Upper lobe of left lung (tissue), 6 donors: ENCODE measurements at regions not wholly inside any gene's neighbourhood (a gene's known extent, or its start where the extent isn't known, plus 50 kb on each side); places are given as distances from the start of the nearest gene placed in this dataset.

Source experiments
- ATAC-seq, 2 donors: fragments of 200-7000 bp; cut with Tn5 transposase; one replicate each; pipeline ENCODE4 v1.9.1; 2022; ENCODE audit warnings: mild to moderate bottlenecking in 2 of 2, moderate library complexity in 2 of 2; ENCODE audit not compliant: low FRiP score in 2 of 2
- DNase-seq, 2 donors: peaks; one replicate each; pipeline ENCODE4 v3.0.0-alpha.2; 2019 to 2020
- H3K27ac ChIP-seq, 4 donors: fragments of 200-600 bp; sonication (generic); one replicate each; pipeline ENCODE4 v1.5.1; 2016 to 2019
- H3K27me3 ChIP-seq, 4 donors: fragments of 200-600 bp; sonication (generic); one replicate each; pipeline ENCODE4 v1.5.1; 2017 to 2019
- H3K36me3 ChIP-seq, 4 donors: fragments of 200-600 bp; sonication (generic); one replicate each; pipeline ENCODE4 v1.5.1; 2016 to 2019
- H3K4me1 ChIP-seq, 4 donors: fragments of 200-600 bp; sonication (generic); one replicate each; pipeline ENCODE4 v1.5.1; 2018 to 2019
- H3K4me3 ChIP-seq, 4 donors: fragments of 200-600 bp; sonication (generic); one replicate each; pipeline ENCODE4 v1.5.1; 2017 to 2019; ENCODE audit warnings: mild to moderate bottlenecking in 2 of 4, moderate library complexity in 1 of 4
- H3K9me3 ChIP-seq, 4 donors: fragments of 200-600 bp; sonication (generic); one replicate each; pipeline ENCODE4 v1.5.1; 2018 to 2019
- CTCF ChIP-seq, 6 experiments: fragments of 450-650 bp in 4 of 6; fragments of 200-600 bp in 2 of 6; sonication (generic) in 2 of 6; IDR thresholded peaks; one replicate each; pipeline ENCODE4 v1.5.1; 2016 to 2019; ENCODE audit warnings: antibody characterized with exemption in 6 of 6
- EP300 ChIP-seq, 4 donors: sonication (generic); formaldehyde crosslinking; IDR thresholded peaks; one replicate each; pipeline ENCODE4 v1.5.1; 2017; ENCODE audit warnings: antibody characterized with exemption in 4 of 4, control low read depth in 2 of 4
- POLR2A ChIP-seq, 4 donors: fragments of 450-650 bp; IDR thresholded peaks; one replicate each; pipeline ENCODE4 v1.5.1; 2016 to 2017; ENCODE audit warnings: antibody characterized with exemption in 4 of 4, mild to moderate bottlenecking in 2 of 4
- POLR2AphosphoS5 ChIP-seq, 2 donors: sonication (generic); formaldehyde crosslinking; IDR thresholded peaks; one replicate each; pipeline ENCODE4 v1.5.1; 2017; ENCODE audit warnings: antibody characterized with exemption in 2 of 2
- WGBS, 2 donors: methylation state at CpG; one replicate each; pipeline ENCODE4 v1.1.5; 2017 to 2018; 5-methylcytosine and 5-hydroxymethylcytosine counted together
- donor health status: DM: no; HTN: no; CAD: no; lungs with moderate emphysema.
- donor health status: DM: no; HTN: yes; CAD: no; lungs with severe emphysema.

- H3K4me1 ChIP-seq: no peaks in the 10 kb centered on the region
- H3K27me3 ChIP-seq: no peaks in the 10 kb centered on the region
- no peaks in the 10 kb centered on the region for H3K36me3 ChIP-seq
- H3K4me3 ChIP-seq: no peak overlapping the region
- TF ChIP-seq CTCF (IDR thresholded peaks at IDR 0.05) (no peak), EP300 (IDR thresholded peaks at IDR 0.05) (no peak), POLR2A (IDR thresholded peaks at IDR 0.05) (no peak), POLR2AphosphoS5 (IDR thresholded peaks at IDR 0.05) (no peak)
- H3K9me3 ChIP-seq: no peaks in the 10 kb centered on the region
- no peak overlapping the region for H3K27ac ChIP-seq
- no peak for DNase-seq
- 89 to 100% methylated on average over 1 of the region's 1 CpG for WGBS, 2 donors
- no peak for ATAC-seq
Measured at GRCh38 chr18:28740575-28740974, 563.6 kb upstream of the CDH2 start.

DNA sequence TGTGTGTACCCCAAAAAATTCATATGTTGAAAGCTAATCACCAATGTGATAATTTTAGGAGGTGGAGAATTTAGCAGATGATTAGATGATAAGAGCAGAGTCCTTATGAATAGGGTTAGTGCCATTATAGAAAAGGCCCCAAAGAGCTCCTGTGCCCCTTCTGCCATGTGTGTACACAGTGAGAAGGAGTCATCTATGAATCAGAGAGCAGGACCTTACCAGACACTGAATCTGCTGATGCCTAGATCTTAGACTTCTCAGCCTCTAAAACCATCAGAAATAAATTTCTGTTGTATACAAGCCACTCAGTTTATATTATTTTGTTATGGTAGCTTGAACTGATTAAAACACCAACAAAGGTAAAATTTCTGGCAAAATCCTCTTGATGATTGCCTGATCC, 560.0 kb upstream of the CDH2 start:
- ATAC-seq (no peak), DNase-seq (no peak)
- Histone ChIP-seq H3K27ac (no peak overlapping the region), H3K4me3 (no peak overlapping the region), H3K9me3 (no peaks in the 10 kb centered on the region), H3K27me3 (no peaks in the 10 kb centered on the region), H3K36me3 (no peaks in the 10 kb centered on the region), H3K4me1 (no peaks in the 10 kb centered on the region)
- TF ChIP-seq EP300 (IDR thresholded peaks at IDR 0.05) (no peak), CTCF (IDR thresholded peaks at IDR 0.05) (no peak), POLR2A (IDR thresholded peaks at IDR 0.05) (no peak), POLR2AphosphoS5 (IDR thresholded peaks at IDR 0.05) (no peak)

- Histone ChIP-seq H3K36me3 (no peaks in the 10 kb centered on the region), H3K4me1 (no peaks in the 10 kb centered on the region), H3K9me3 (no peaks in the 10 kb centered on the region), H3K27ac (no peak overlapping the region), H3K27me3 (no peaks in the 10 kb centered on the region), H3K4me3 (no peak overlapping the region)
- DNase-seq (no peak), ATAC-seq (no peak)
- no peak for TF ChIP-seq CTCF (IDR thresholded peaks at IDR 0.05)
- TF ChIP-seq POLR2AphosphoS5 (IDR thresholded peaks at IDR 0.05): no peak
- TF ChIP-seq POLR2A (IDR thresholded peaks at IDR 0.05): no peak
- TF ChIP-seq EP300 (IDR thresholded peaks at IDR 0.05): no peak
- 84 to 85% methylated on average over 2 of the region's 2 CpGs for WGBS, 2 donors
Measured at GRCh38 chr18:28736223-28736622, 559.3 kb upstream of the CDH2 start.

GRCh38 chr18:28735731-28736130, 558.8 kb upstream of the CDH2 start:
- DNase-seq: no peak
- 50 to 65% methylated on average over 2 of the region's 2 CpGs for WGBS, 2 donors
- ATAC-seq: peak in 1 of 2 donors; percentile 74
- Histone ChIP-seq H3K27me3 (no peaks in the 10 kb centered on the region), H3K9me3 (no peaks in the 10 kb centered on the region), H3K4me1 (no peaks in the 10 kb centered on the region), H3K27ac (no peak overlapping the region), H3K36me3 (no peaks in the 10 kb centered on the region), H3K4me3 (no peak overlapping the region)
- TF ChIP-seq CTCF (IDR thresholded peaks at IDR 0.05) (no peak), EP300 (IDR thresholded peaks at IDR 0.05) (no peak), POLR2A (IDR thresholded peaks at IDR 0.05) (no peak), POLR2AphosphoS5 (IDR thresholded peaks at IDR 0.05) (no peak)

DNA sequence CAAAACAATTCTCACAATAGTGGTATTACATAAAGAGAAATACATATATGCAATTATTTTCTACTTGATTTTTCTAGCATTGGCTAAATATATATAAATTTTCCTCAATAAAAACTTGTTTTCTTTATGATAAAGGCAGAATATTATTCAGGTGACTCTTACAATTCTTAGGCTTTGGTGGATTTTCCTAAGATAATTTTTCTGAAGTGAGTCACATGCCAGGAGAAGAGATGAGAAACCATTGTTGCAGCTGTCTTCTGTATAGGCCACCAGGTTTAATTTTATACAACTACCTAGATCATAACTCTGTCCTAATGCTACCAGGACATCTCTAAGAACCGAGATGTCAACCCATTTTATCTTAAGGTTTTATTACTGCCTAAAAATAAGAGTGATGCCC, 552.4 kb upstream of the CDH2 start:
- 82 to 91% methylated on average over 1 of the region's 1 CpG for WGBS, 2 donors
- ATAC-seq (no peak), DNase-seq (no peak)
- H3K9me3 ChIP-seq: no peaks in the 10 kb centered on the region
- no peak for TF ChIP-seq CTCF (IDR thresholded peaks at IDR 0.05)
- TF ChIP-seq POLR2AphosphoS5 (IDR thresholded peaks at IDR 0.05): no peak
- TF ChIP-seq POLR2A (IDR thresholded peaks at IDR 0.05): no peak
- TF ChIP-seq EP300 (IDR thresholded peaks at IDR 0.05): no peak
- no peaks in the 10 kb centered on the region for H3K4me1 ChIP-seq
- no peak overlapping the region for H3K27ac ChIP-seq
- H3K36me3 ChIP-seq: no peaks in the 10 kb centered on the region
- H3K4me3 ChIP-seq: no peak overlapping the region
- H3K27me3 ChIP-seq: no peaks in the 10 kb centered on the region
